H4 (cell line): ENCODE measurements at regions not wholly inside any gene's neighbourhood (a gene's known extent, or its start where the extent isn't known, plus 50 kb on each side); places are given as distances from the start of the nearest gene placed in this dataset.
"Not testable (repeated sequence)": the region's sequence is repeated elsewhere in the genome, so short reads cannot be mapped to it uniquely, and the experiment has no call there.

ENCODE experiments used
- DNase-seq: peaks from one replicate; pipeline ENCODE4 v3.0.0-alpha.2; 2015; ENCODE audit warnings: low spot score

DNA sequence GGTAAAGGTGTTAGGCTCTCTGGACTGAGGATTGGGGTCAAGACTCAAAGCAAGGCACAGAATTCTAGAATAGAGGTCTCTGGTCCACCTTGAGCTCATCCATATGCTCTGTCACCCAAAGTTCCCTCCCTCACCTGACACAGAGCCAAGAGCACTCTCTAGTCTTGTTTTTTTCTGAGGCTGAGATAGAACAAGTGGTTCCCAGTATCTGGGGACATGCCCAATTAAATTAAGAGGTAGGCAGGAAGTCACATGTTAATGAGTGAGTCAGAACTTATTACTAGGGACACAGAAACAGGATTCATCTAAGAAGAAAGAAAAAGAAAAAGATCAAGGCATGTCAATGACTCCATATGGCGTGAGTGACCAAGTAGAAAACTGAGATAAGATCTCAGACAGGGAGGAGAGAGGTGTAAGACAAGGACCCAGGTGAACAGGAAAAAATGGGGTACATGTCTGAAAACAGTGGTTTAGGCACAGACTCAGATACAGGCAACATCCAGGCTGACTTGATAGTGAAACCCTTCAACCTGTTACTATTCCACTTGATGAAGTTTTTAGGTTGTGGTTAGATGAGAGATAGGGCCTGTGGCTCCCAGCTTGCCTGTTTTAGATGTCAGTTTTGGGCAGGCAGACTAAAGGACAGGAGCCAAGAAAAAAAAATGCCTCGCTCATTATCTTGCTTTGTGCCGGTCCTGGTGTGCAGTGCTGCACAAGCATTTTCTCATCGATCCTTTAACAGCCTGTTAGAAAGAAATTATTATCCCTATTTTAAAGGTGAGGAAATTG, 609.9 kb downstream of the CCSER2 start:
- no peak for DNase-seq

DNA sequence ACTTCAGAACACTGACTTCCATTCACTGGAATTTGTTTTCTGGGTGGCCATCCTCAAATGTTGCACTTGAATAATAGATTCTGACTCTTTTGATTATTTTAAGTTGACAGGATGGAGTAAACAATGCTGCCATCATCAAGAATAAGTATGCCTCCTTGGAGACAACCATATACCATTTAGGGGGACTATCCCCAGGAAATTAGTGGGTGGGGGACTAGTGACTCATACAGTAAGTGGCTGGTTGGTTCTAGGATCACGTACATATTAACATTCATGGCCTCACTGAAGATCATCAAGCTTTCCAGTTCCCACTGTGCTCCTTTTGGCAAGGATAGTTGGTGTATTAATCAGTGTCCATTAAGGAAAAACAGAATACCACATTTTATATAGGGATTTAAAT, 615.2 kb downstream of the CCSER2 start:
- DNase-seq: no peak

DNA sequence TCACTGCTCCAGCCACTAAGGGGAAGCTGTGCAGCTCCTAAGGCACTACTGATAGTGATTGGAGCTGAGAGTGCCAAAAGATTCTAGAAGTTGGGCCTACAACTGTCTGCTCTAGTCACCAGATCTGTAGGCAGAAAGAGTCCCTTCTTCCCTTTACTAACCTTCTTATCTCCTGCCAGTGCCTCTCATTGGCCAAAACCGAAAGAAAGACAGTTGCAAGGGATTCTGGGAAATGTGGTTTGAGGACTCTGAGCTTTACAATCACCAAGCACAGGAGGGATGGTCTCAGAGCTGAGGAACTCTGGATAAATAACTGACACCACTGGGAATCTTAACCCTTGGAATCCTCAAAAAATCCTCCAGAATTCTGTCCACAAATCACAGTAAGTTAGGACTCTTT, 615.8 kb downstream of the CCSER2 start:
- no peak for DNase-seq

DNA sequence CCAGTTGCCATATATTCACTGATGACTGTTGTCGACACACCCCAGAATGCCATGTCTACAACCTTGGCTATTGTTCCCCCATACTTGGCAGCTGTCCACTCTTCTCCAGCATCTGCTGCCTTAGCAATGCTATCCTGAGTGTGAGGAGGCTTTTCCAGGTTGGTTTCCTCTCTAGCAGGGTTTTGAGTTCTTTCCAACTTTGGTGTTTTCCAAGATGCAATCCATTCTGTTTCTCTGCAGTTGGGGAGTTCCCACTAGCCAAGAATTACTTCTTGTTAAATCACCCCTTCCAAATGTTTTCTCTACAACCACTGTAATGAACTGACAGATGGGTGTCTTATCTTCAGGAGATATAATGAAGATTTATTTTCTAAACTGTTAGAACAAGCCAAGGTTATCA, 617.4 kb downstream of the CCSER2 start:
- DNase-seq: no peak

DNA sequence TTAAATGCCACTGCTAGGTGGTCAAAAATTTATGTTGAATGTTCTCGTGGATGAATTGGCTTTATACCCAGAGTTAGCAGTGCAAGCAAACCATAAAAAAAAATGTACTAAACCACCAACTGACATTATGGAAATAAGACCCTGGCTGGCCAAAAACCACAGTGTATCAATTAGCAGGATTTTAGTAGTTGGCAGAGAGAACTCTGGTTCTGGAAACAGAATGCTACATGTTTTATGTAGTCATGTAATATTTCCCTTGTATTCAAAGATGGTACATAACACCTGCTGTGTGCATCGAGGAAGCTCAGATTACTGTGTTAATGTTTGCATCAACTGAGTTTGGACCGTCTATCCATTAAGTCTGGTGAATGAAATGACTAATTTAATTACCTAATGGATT, 618.5 kb downstream of the CCSER2 start:
- DNase-seq: no peak

DNA sequence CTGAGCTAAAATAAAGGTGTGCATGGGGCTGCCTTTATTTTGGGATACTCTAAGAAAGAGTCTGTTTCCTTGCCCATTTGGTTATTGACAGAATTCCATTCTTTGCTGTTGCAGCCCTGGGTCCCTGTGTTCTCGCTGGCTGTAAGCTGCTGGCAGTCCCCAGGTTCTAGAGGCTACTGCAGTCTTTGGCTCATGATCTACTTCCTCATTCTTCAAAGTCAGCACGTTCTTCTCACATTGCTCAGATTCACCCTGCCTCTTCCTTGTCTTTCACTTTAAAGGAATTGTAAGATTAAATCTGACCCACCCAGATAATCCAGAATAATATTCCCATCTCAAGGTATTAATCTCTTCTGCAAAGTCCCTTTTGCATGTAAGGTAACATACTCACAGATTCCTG, 620.3 kb downstream of the CCSER2 start:
- DNase-seq: no peak

DNA sequence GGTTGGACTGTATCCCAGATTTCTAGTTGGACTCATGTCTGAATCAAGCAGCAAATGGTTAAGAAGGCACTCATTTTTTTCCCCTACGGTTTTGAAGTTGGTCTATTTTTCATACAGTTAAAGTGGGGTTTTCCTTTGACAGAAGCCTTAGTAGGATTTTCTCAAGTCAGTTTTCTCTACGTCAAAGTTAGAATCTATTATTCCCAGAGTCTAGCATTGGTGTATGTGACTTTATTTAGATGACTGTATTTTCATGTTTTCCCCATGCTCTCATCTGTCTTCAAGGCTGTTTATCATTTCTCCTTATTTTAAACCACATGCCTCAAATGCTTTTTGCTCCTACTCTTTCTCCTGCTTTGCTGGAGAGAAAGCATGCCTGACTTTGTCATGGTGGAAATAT, 623.2 kb downstream of the CCSER2 start:
- no peak for DNase-seq

DNA sequence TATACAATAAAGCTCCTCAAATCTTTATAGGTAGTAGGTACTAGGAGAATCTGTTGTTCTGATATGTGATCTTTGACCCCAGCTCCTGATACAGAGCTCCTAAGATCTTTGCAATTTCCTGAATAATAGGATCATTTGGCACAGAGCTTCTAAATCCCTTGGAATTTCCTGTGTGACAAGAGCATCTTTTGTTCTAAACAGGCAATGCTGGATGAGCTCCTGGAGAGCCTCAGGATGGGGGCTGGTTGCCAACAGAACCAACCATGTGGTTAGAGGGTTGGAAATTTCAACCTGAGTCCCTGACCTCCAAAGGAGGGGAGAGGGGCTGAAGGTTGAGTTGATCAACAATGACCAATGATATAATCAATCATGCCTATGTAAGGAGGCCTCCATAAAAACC, 629.0 kb downstream of the CCSER2 start:
- DNase-seq: no peak

DNA sequence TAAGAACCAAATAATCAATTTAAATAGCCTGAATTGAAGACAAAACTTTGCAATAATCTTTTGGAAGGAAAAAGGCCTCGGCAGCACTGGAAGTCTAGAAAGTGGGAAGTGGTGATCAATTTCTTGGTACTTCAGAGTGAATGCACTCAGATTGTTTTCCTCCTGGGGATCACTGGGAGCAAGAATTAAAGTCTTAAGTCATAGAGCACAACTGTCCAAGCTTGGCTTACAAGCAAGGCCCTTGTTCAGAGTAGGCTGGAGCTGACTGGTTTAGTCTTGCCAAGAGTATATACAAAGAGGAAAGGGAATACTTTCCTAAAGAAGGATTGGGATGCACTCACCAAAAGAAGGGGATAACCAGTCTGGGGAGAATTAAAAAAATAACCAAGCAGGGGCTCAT, 637.1 kb downstream of the CCSER2 start:
- DNase-seq: no peak

DNA sequence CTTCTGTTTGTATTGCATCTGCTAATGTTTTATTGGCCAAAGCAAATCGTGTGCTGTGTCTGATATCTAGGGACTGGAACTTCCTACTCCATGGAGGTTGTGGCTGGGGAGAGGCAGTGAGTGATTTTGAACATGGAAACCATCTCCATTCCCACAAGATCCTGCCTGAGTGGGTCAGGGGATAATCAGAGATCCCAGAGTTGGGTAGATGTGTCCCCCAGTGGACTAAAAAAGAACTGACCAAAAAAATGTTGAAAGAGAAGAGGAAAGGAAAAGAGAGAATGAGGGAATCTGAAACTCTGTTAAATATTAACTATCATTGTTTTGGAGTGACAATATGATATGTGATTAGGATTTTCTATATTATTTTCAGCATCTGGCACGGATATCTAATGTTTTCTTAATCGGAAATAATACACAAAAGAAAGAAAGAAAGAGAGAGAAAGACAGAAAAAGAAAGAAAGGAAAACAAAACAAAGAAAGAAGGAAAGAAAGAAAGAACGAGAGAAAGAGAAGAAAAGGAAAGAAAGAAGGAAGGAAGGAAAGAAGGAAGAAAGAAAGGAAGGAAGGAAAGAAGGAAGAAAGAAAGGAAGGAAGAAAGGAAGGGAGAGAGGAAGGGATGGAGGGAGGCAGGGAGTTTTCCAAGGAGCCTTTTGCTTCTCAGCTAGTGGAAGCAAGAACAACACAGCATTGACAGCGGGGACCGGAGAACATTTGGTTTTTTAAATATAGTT, 638.5 kb downstream of the CCSER2 start:
- no peak for DNase-seq

DNA sequence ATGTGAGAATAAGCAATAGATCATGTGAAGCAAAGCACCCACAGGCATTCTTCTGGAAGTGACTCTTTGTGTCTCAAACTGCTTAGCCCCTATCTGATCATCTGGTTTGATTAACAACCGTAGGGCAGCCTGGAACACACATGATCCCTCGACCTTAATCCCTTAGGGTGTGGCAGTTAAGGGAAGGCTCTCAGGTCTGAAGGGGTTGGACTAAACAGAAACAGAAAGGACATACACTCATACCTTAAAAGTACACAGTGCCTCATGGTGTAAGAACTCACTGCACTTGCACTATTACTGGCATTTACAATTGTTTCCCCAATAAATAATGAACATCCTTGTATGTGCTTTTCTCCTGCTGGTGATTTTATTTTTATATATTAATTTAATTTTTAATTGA, 640.9 kb downstream of the CCSER2 start:
- not testable (repeated sequence) for DNase-seq

DNA sequence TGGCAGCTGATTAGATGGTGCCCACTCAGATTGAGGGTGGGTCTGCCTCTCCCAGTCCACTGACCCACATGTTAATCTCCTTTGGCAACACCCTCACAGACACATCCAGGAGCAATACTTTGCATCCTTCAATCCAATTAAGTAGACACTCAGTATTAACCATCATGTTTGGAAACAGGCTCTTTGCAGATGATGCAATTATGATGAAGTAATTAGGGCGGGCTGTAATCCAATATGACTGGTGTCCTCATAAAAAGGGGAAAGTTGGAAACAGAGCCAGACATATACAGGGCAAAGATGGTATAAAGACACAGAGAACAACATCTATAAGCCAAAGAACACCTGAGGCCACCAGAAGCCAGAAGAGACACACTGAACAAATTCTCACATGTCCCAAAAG, 658.6 kb downstream of the CCSER2 start:
- no peak for DNase-seq

DNA sequence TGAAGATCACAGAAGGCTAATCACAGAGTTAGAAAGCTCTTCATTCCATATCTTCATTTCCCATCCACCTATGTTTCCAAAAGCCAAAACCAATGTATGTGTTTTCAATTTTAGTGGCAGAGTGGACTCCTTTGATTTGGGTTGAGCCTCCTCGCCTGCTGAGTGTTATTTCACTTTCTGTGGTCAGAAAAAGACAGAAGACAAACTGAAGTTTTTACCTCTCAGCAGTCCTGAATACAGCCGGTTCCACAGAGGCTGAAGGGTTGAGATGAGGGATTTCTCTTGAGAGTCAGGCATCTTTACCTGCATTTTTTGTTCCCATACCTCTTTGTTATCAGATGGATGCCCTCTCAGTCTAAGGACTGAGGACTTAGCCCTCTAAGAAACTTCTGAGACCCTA, 659.6 kb downstream of the CCSER2 start:
- DNase-seq: no peak

DNA sequence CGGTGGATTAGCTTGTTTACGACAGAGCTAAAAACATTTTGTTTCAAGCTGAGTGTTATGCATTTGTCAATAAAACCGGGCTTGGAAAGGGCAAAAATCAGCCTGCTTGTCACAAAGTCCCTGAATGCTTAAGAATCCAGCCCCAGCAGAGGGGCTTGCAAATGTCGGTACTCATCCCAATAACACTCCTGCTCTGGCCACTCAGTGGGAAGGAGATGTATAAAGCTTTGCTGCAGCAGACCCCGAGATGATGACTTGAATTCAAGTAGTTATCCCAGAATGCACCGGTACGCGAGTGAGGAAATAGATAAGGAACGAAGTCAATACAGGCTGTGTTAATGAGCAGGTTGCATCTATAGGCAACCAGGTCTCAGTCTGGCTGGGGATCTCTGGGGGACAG, 662.3 kb downstream of the CCSER2 start:
- DNase-seq: no peak

DNA sequence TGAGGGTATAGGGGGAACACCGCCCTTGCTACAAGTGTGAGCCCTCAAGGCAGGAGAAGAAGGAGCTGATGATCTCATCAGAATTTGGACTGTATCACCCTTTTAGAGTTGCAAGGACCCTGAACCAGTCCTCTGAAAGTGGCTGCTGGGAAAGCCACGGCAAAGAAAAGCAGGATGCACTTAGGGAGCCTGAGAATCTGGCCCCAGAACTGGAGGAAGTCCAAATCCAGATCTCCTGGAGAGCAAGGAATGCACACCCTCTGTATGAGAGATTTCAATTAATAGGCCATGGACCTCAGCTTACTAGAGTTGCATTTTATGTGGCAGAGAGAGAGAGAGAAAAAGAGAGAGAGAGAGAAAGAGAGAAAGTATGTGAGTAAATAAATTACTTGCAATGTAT, 662.9 kb downstream of the CCSER2 start:
- no peak for DNase-seq

DNA sequence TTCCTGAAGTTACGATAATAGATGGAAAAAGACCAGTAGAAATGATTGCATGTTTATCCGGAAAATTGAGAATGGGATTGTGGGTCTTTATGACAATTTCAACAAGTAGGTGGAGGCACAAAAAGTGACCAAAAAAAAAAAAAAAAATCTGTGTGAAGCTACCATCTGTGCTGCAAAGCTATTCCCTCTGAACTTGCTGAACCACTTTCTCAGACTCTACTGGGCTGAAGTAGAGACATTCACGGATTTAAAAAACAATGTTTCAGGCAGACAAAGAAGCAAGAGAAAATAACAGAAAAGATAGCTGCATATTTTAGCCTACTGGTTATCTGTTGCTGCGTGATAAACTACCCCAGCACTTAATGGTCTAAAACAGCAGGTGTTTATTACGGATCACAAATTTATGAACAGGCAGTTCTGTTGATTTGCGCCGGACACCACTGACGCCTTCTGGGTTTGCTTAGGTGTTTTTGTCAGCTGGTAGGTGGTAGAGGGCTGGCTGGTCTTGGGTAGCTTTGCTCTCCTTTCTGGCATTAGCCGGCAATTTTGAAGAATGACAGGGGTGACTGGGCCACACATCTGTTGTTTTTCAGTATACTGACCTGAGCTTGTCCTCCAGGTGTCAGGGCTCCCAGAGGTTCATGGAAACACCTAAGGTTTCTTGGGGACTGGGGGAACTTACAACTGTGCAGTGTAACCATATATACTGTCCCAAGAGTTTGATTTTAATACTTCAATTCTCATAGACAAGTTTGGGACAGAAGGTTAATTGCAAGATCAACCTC, 665.1 kb downstream of the CCSER2 start:
- no peak for DNase-seq

DNA sequence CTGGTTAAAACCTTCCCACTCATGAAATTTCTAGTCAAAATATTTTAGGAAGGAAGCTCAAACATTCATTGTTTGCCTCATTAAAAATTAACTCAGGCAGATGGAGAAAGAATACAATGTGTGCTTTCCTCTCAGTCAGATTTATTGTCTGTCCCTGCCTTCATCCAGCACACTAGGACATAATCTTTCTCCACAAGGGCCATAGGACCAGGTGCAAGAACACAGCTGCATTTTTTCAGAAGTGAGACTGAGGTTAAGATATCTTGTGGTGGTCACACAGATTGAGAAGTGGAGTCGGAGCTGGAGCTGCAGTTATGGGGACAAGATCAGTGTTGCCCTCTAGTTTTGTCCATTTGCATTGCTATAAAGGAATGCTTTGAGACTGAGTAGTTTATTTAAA, 666.3 kb downstream of the CCSER2 start:
- no peak for DNase-seq

DNA sequence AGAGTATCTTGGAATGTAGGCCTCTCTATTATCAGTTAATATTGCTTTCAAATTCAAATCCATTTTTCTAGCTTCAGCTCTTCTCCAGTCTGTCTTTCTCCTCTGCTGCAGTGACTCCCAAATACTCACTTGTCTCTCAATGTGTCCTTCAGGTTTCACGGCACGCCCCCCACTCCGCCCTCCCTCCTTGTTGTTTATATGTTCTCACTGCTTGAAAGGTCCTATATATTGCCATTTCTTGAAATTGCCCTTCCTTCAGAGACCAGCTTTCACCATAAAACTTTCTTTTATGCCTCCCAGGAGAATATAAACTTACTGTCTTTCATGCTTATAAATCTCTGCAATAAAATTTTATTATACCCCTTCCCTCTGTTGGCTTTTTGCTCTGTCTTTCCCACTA, 668.2 kb downstream of the CCSER2 start:
- no peak for DNase-seq

DNA sequence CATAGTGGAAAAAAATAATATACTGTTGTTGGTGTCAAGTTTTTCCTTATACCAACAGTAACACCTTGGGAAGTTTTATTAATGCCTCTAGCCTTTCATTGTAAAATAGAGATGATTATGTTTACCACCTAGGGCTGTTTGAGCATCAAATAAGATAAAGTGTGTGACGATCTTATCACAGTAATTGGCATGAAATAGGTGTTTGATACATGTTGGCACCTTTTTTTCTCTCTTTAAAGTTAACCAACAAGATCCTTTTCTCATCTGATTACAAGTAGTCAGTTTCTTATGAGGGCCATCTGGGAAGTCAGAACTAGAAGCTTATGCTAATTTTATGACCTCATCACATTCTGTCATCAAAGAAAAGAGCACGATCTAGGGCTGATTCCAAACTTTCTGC, 669.5 kb downstream of the CCSER2 start:
- DNase-seq: no peak

DNA sequence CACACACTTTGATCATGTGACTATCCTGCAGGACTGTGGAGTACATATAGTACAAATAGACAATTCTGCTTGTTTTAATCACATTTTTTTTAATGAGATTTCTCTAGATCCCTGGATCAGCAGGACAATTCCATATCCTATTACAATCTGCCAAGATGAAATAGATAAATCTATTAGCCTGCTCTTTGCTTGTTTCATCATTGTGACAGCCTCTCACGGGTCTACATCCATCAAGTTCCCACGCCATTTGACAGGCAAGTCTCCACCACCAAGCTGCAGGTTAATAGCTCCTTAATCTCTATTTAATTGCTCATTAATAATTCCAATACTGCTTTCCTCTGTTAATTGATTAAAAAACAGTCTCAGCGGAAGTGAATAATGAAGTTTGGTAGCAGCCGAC, 671.5 kb downstream of the CCSER2 start:
- no peak for DNase-seq

DNA sequence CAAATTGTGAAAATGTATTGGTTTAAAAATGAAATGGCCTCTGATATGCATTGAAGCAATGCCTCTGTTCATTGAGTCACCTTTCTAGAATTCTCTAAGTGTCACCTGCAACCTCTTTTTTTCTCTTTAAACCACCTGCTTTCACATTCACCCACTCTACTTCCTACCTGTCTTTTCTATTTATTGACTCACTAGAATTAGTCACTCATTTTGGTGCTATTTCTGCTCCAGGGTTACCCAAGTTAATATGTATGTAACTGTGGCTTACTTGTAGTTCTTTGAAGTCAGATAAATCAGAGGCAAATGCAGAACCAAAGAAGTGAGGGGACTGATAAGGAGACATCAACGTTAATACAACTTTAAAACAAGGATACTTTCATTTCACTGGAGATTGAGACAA, 674.7 kb downstream of the CCSER2 start:
- no peak for DNase-seq

DNA sequence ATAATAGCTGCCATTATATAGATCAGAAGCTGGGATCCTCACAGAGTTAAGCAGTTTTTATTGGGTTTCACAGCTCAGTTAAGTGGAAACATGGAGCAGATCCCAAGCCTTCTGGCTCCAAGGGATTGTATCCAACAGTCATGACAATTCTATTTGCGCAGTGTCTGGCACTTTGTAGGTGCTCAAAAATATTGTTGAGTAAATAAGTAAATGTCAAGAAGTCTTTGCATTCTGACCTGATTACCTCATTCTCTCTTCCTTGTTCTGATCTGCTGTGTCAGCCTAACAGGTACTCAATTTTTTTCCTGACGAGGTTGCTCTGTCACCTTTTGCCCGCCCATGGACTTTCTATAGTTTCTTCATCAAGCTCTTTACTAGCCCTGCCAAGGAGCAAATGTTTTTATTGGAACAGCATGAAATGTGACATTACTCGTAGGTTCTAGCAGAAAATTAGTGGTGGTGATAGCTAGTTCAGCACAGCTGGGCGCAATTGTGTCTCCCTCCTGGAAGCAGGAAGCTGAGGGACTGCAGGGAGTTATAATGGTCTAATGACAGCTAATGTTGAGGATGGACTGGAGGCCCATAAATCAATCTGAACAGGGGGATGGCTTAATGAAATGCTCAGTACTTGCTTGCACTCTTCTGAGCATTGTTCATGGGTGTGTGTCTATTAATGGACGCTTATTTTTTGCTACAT, 680.2 kb downstream of the CCSER2 start:
- no peak for DNase-seq
